T-helper 1 cell treated with Interleukin-12 subunit alpha and Interleukin-12 subunit beta and Interleukin-4 antibody, amounts not matched to agents 30 μg/mL and 1 μg/mL, for 36 hours (primary cell): ENCODE measurements at regions not wholly inside any gene's neighbourhood (a gene's known extent, or its start where the extent isn't known, plus 50 kb on each side); places are given as distances from the start of the nearest gene placed in this dataset.

Experiments used
- H3K27ac Mint-ChIP-seq: one replicate; pipeline ENCODE4 v1.8.0; 2021; ENCODE audit warnings: mild to moderate bottlenecking, mixed read lengths
- H3K27me3 Mint-ChIP-seq: one replicate; pipeline ENCODE4 v1.8.0; 2021; ENCODE audit warnings: low read depth, mixed read lengths
- H3K36me3 Mint-ChIP-seq: one replicate; pipeline ENCODE4 v1.8.0; 2021; ENCODE audit warnings: low read depth, mixed read lengths
- H3K4me1 Mint-ChIP-seq: one replicate; pipeline ENCODE4 v1.8.0; 2021; ENCODE audit warnings: low read depth, mixed read lengths
- H3K4me3 Mint-ChIP-seq: one replicate; pipeline ENCODE4 v1.8.0; 2021; ENCODE audit warnings: mild to moderate bottlenecking, moderate library complexity, mixed read lengths
- H3K9me3 Mint-ChIP-seq: one replicate; pipeline ENCODE4 v1.8.0; 2021; ENCODE audit warnings: mixed read lengths

DNA sequence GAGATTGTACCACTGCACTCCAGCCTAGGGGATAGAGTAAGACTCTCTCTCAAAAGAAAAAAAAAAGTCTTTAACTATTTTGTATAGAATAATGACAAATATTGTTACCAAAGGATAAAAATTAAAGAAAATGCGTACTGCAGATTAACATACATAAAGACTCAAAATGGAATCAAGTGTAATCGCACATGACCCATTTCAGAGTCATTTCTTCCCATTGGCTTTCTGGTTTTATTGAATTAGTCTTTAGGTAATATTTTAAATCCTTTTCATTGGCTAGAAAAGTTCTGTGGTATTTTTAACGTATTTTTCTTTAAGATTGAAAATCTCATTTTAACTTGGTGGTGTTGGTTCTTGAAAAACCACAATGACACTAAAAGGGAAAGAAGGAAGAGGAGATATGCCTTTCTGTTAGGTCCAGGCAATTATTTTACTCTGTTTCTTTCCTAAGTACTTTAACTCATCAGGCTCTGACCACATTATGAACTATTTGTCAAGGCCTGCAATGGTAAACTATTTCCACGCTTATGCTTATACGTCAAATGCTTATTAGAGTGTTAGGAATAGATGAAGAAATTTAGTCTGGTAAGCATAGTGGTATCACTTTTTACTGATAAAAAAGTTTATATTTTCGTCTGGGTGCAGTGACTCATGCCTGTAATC, 52.3 kb downstream of the PLEKHG1 start:
- Mint-ChIP-seq H3K27ac (no peak overlapping the region), H3K4me3 (no peak overlapping the region), H3K9me3 (no peaks in the 10 kb centered on the region), H3K27me3 (peaks cover under 1% of the 10 kb centered on the region), H3K4me1 (no peaks in the 10 kb centered on the region), H3K36me3 (no peaks in the 10 kb centered on the region)

DNA sequence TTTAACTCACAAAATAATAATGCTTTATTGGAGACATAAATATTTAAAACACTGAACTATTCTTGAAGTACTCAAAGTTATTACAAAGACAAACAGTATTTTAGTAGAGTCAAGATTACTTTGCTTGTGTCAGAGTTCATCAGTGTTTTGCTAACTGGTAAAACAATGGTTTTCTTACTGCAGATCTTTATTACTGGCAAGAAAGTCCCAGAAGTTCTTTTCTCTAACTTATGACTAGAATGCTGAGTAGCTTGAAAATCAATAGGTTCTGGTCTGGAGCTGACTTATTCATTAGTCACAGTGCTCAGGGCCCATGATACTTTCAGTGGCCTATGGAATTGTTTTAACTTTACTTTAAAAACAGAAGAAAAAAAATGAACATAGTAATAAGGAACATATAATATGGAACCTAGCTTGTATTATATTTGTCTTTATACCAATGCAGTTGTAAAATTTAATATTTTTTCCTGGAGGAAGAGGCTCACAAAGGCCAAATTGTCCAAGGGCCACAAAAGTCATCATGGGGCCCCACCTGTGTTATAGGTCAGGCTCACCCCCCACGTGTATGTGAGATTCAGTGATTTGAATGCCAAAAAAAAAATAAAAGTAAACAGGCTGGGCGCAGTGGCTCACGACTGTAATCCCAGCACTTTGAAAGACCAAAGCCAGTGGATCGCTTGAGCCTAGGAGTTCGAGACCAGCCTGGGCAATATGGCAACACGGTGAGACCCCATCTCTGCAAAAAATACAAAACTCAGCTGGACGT, 53.3 kb downstream of the PLEKHG1 start:
- H3K4me3 Mint-ChIP-seq, result no peak overlapping the region
- H3K9me3 Mint-ChIP-seq, result no peaks in the 10 kb centered on the region
- no peak overlapping the region for H3K27ac Mint-ChIP-seq
- H3K36me3 Mint-ChIP-seq, result no peaks in the 10 kb centered on the region
- no peaks in the 10 kb centered on the region for H3K4me1 Mint-ChIP-seq
- peaks cover 6% of the 10 kb centered on the region for H3K27me3 Mint-ChIP-seq

DNA sequence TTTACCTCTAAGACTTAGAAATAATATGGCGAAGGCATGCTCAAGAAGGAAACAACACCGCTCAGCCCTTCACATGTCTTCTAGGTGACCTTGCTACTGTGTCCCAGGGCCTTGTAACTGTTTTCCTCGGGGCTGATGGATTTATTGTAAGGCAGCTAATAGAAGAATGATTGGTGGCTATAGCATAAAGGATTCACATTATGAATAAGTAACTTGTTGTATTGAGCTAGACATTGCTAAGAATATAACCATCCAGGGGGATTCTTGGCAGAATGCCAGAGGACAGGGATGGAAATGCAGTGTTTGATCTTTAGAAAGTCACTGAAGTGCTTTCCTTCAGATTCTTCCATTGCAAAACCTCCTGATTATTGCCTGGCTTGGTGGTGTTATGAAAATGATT, 54.9 kb downstream of the PLEKHG1 start:
- Mint-ChIP-seq H3K4me1 (no peaks in the 10 kb centered on the region), H3K27me3 (peaks cover 8% of the 10 kb centered on the region), H3K4me3 (no peak overlapping the region), H3K27ac (no peak overlapping the region), H3K36me3 (no peaks in the 10 kb centered on the region), H3K9me3 (no peaks in the 10 kb centered on the region)

DNA sequence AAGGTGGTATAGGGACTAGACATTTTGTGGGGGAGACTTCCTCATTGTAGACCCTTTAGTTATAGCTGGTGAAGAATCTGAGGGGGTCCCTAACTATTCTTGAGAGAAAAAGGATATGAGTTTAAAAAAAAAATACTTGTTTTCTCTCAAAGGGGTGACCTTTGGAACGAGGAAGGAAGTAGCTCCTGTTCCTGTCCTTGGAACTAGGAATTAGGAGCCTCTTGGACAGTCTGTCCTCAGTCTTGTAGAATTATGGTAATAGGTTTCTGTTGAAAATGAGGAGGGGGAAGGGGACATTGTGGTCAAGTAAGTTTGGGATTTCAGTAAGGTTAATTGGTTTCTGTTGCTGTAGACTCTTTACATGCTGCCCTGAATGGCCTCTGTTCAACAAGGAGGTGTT, 56.5 kb downstream of the PLEKHG1 start:
- H3K27ac Mint-ChIP-seq, result no peak overlapping the region
- peaks cover 8% of the 10 kb centered on the region for H3K27me3 Mint-ChIP-seq
- no peak overlapping the region for H3K4me3 Mint-ChIP-seq
- H3K4me1 Mint-ChIP-seq, result no peaks in the 10 kb centered on the region
- H3K9me3 Mint-ChIP-seq, result no peaks in the 10 kb centered on the region
- no peaks in the 10 kb centered on the region for H3K36me3 Mint-ChIP-seq

DNA sequence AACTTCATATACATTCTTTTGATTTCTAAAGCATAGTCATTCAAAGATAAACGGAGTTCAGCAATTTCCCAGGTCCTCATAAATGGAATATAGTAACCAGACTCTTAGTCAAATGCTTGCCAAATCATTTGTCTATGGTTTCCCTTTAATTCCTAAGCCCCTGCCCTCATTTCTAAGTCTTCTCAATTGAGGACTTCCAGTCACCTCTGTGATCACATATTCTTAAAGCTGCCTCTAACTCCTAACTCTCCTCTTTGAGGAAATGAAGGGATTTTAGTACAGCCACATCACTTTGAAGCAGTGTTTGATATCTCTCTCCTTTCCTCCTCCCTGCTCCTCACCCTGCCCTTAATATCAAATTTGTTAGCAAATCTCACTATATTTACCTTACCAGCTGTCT, 58.7 kb downstream of the PLEKHG1 start:
- no peaks in the 10 kb centered on the region for H3K36me3 Mint-ChIP-seq
- no peaks in the 10 kb centered on the region for H3K9me3 Mint-ChIP-seq
- no peak overlapping the region for H3K4me3 Mint-ChIP-seq
- no peak overlapping the region for H3K27ac Mint-ChIP-seq
- no peaks in the 10 kb centered on the region for H3K4me1 Mint-ChIP-seq
- H3K27me3 Mint-ChIP-seq, result peaks cover 11% of the 10 kb centered on the region

DNA sequence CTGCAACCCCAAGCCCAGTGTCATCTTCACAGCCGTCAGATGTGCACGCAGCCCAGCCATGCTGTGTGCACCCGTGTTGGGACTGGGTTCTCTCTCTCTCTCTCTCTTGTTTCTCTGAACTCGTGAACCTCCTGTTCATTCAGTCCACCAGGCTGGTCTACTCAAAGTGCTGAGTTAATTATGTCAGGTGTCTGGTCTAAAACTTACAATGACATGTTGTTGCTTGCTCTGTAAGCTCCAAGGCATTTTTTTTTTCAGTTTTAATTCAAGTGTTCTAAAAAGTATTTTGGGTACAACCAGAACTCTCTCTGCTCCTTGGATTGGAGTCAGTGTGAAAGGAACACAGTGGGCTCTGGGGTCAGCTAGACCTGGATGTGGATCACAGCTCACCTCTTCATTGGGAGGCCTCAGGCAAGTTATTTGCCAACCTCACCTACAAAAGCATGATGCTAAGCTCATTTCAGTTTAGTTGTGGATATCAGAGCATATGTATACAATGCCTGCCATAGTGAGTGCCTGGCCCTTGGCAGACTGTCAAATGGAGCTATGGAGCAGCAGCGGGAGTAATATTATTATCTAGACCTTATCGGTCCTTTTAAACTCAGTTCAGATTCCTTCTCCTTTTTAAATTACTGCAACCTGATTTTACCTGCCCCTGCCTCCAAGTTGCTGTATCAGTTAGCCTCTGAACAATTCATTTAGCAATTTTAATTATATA, 59.5 kb downstream of the PLEKHG1 start:
- Mint-ChIP-seq H3K4me3 (no peak overlapping the region), H3K4me1 (no peaks in the 10 kb centered on the region), H3K27me3 (peaks cover 11% of the 10 kb centered on the region), H3K9me3 (no peaks in the 10 kb centered on the region), H3K27ac (no peak overlapping the region), H3K36me3 (no peaks in the 10 kb centered on the region)

DNA sequence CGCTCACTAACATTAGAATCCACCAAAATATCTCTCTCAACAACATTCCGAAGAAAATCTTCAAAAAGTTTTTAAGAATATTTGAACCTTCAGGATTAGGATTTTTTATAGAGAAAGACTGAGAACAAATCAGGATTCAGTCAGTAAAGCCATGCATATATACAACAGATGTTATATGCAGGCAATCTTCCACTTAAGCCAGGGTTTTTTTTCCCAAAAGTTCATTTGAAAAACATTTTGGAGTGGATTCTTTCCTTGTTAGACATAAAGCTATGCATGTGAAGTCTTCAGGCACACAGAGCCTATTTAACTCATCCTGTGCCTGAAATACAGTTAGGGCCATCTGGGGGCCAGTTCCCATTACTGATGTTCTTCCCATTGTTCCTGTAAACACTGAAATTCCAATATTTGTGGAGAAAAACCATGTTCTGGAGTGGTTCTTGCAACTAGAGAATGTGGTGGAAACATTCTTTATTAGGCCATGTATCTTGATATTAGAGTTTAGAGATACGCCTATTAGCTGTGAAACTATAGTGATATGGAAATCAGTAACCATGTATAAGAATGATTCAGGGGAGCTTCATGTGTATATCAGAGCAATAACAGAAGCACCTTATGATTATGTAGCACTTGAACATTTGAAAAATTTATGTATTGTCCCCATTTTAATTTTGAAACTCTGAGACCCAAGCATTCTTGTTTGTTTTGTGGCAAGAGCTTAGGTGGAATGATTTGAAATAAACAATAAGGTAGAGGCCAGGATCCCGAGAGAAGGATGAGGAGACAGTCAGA, 61.7 kb downstream of the PLEKHG1 start:
- H3K27me3 Mint-ChIP-seq, result peaks cover 11% of the 10 kb centered on the region
- H3K27ac Mint-ChIP-seq, result no peak overlapping the region
- no peaks in the 10 kb centered on the region for H3K4me1 Mint-ChIP-seq
- no peak overlapping the region for H3K4me3 Mint-ChIP-seq
- H3K9me3 Mint-ChIP-seq, result no peaks in the 10 kb centered on the region
- H3K36me3 Mint-ChIP-seq, result no peaks in the 10 kb centered on the region

DNA sequence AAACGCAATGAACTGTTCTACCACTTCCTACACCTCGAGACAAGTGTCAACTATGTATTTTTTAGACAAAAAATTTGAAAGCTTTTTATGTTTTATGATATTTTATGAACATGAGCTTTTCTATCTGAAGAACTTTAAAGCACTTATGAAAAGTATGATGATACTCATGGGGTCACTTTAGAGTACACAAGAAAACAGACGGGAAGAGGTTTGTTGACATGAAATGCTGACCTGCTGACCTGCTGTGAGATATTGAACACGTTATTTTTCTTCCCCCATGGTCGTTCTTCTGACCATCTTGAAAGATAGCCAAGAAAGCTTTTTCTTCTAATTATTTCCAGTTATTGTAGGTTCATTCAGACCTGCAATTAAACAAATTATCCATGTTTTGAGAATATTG, 63.1 kb downstream of the PLEKHG1 start:
- H3K27me3 Mint-ChIP-seq, result peaks cover 7% of the 10 kb centered on the region
- no peaks in the 10 kb centered on the region for H3K9me3 Mint-ChIP-seq
- H3K4me3 Mint-ChIP-seq, result no peak overlapping the region
- H3K27ac Mint-ChIP-seq, result no peak overlapping the region
- H3K36me3 Mint-ChIP-seq, result no peaks in the 10 kb centered on the region
- peaks cover 3% of the 10 kb centered on the region for H3K4me1 Mint-ChIP-seq

DNA sequence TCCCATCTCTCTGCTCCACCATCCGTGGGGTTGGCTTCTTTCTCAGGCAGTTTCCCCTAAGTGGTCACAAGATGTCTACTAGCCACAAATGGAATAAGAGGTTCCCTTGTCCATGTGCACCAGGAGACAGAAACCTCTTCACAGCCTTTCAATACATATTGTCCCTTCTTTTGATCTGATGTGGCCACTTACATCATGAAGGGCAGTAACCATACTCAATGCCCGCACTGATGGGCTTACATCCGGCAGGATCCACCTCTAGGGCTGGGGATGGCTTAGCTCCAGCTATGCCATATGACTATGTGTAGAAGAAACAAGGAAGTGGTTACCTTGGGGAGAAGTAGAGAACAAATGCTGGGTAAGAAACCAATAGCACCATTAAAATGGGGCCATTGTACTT, 64.4 kb downstream of the PLEKHG1 start:
- Mint-ChIP-seq H3K36me3 (no peaks in the 10 kb centered on the region), H3K27ac (no peak overlapping the region), H3K9me3 (no peaks in the 10 kb centered on the region), H3K27me3 (peaks cover 3% of the 10 kb centered on the region), H3K4me3 (no peak overlapping the region), H3K4me1 (peaks cover 3% of the 10 kb centered on the region)

DNA sequence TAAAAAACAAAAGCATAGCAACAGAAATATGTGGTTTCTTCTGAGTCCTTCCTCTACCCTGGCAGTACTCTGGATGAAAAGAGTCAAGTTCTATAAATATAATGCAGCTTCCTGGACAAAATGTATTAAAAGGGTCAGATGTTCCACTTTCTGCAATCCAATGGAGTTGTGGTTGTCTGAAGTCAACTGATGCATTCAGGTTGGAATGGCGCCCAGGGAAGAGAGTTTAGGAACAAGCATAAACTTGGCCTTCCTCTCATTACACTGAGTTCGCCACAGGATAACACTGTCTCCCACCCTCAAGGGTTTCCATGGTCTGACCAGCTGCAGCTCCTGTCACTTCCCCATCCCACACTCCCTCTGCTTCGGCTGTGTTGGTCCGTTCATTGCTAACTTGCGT, 66.4 kb downstream of the PLEKHG1 start:
- H3K4me1 Mint-ChIP-seq, result peaks cover 3% of the 10 kb centered on the region
- H3K9me3 Mint-ChIP-seq, result no peaks in the 10 kb centered on the region
- H3K27ac Mint-ChIP-seq, result no peak overlapping the region

DNA sequence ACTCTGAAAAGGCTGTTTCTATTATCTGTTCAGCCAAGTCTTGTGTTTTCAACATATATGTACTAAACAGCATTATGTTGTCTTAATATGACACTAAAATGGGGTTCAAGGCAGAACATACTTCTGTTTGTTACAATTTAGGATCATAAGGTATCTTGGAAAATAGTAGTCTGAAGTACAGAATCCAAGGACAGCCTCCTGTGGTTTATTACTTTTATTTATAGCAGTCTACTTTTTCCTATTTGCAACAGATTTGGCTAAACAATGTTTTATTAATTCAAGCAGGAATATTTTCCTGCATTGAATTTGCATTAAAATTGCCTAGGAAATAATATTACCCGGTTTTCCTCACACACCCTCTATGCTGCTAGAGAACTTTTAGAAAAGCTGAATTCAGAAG, 67.7 kb downstream of the PLEKHG1 start:
- H3K27me3 Mint-ChIP-seq, result no peaks in the 10 kb centered on the region
- H3K27ac Mint-ChIP-seq, result no peak overlapping the region
- peaks cover 3% of the 10 kb centered on the region for H3K4me1 Mint-ChIP-seq

More for the DNA sequence above, 66.4 kb downstream of the PLEKHG1 start:
- Mint-ChIP-seq H3K36me3 (no peaks in the 10 kb centered on the region), H3K4me3 (no peak overlapping the region), H3K27me3 (peaks cover 3% of the 10 kb centered on the region)

DNA sequence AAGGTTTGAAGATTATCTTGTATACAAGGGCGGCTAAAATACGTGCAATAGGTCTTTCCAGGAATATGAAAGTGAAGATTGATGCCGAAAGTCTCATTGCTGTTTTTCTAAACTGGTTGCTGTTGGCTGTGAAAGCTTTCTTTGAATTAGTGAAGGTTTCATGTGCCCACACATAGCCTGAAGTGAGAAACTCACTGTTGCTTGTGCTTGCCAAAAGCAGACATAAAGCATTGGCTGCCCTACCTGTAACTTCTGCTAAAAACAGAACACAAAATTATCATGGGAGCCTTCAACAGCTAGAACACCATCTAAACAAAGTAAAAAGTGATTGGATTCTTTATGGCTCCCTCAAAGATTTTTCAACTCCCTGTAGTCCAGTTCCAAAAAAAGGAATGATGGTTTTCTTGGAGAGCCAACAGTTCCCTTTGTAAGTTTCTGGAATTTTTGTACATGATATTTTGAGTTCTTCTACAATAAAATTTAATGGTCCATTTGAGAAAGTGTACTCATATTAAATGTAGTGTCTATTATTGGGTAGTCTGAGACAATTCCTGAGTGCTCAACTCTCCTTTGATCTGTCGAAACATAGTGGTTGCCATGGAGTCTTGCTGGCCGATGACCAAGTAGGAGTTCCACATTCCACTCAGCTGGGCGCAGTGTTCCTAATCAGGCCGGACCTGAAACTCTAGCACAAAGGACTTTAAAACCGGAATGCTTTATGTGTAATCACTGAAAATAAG, 68.5 kb downstream of the PLEKHG1 start:
- H3K27ac Mint-ChIP-seq, result no peak overlapping the region
- H3K4me3 Mint-ChIP-seq, result no peak overlapping the region

More for the DNA sequence above, 67.7 kb downstream of the PLEKHG1 start:
- no peaks in the 10 kb centered on the region for H3K36me3 Mint-ChIP-seq
- no peaks in the 10 kb centered on the region for H3K9me3 Mint-ChIP-seq
- H3K4me3 Mint-ChIP-seq, result no peak overlapping the region

DNA sequence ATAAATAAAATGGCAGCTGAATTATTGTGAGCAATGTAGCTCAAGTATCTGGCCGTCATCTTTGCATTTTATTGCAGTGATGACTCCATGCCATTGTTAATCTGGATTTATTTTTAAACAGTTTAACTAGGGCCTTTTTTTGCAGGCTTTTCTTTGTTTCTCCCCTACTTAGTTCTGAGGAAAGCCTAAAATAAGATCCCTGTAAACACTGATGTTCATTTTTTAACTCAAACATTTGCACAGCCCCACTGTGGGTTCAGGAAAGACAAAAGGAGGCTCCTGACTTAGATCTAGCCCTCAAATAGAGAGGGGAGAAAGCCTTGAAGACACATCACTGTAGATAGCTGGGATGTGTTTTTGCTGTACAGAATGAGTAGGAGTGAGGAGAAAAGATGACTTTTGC, 69.2 kb downstream of the PLEKHG1 start:
- Mint-ChIP-seq H3K9me3 (no peaks in the 10 kb centered on the region), H3K27me3 (no peaks in the 10 kb centered on the region), H3K27ac (no peak overlapping the region), H3K4me3 (no peak overlapping the region), H3K4me1 (peaks cover 3% of the 10 kb centered on the region), H3K36me3 (no peaks in the 10 kb centered on the region)

More for the DNA sequence above, 68.5 kb downstream of the PLEKHG1 start:
- peaks cover 3% of the 10 kb centered on the region for H3K4me1 Mint-ChIP-seq
- no peaks in the 10 kb centered on the region for H3K36me3 Mint-ChIP-seq
- H3K27me3 Mint-ChIP-seq, result no peaks in the 10 kb centered on the region
- H3K9me3 Mint-ChIP-seq, result no peaks in the 10 kb centered on the region

DNA sequence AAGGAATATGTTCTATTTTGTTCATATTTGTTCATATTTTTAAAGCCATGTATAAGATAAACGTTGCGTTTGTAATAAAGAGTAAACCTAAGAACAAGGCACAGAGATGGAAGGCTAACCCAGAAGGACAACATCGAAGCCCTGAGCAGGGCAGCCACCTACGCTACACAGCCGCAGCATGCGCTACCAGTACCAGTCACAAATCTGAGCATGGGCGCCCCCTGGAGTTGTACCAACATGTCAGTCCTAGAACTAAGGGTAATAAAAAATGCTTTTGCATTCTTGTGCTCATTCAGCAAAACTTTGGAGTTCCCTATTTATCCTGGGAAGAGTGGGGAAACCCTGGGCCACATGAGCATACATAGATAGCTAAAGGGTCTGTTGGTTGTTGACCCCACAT, 70.6 kb downstream of the PLEKHG1 start:
- no peak overlapping the region for H3K4me3 Mint-ChIP-seq
- no peaks in the 10 kb centered on the region for H3K9me3 Mint-ChIP-seq
- no peaks in the 10 kb centered on the region for H3K27me3 Mint-ChIP-seq
- peaks cover 3% of the 10 kb centered on the region for H3K4me1 Mint-ChIP-seq
- no peaks in the 10 kb centered on the region for H3K36me3 Mint-ChIP-seq
- no peak overlapping the region for H3K27ac Mint-ChIP-seq
